Lower leg skin (tissue), 3 donors: ENCODE measurements at regions not wholly inside any gene's neighbourhood (a gene's known extent, or its start where the extent isn't known, plus 50 kb on each side); places are given as distances from the start of the nearest gene placed in this dataset.

ENCODE experiments used
- CTCF ChIP-seq, 3 donors: fragments of 450-650 bp; IDR thresholded peaks; one replicate each; pipeline ENCODE4 v1.5.1; 2016; ENCODE audit warnings: antibody characterized with exemption in 3 of 3, mild to moderate bottlenecking in 3 of 3, moderate library complexity in 2 of 3
- POLR2A ChIP-seq, 2 donors: fragments of 450-650 bp; IDR thresholded peaks; one replicate each; pipeline ENCODE4 v1.6.1; 2016 to 2017; ENCODE audit warnings: antibody characterized with exemption in 2 of 2, mild to moderate bottlenecking in 1 of 2, moderate library complexity in 1 of 2

GRCh38 chr13:99749271-99750019 is 222.1 kb downstream of the ZIC5 start:
- TF ChIP-seq CTCF (IDR thresholded peaks at IDR 0.05) (no peak), POLR2A (IDR thresholded peaks at IDR 0.05) (no peak)
